GM20000 (cell line): ENCODE measurements at regions not wholly inside any gene's neighbourhood (a gene's known extent, or its start where the extent isn't known, plus 50 kb on each side); places are given as distances from the start of the nearest gene placed in this dataset.

ENCODE experiments used
- DNase-seq: peaks from one replicate; pipeline ENCODE4 v3.0.0; 2012; ENCODE audit warnings: low spot score
- CTCF ChIP-seq: IDR thresholded peaks from 2 replicates; pipeline ENCODE4 v1.5.1; 2012; ENCODE audit warnings: mild to moderate bottlenecking, control low read depth; ENCODE audit errors: extremely low read depth, missing control alignments

- TF ChIP-seq CTCF: no peak
- DNase-seq: no peak
These were observed 756.7 kb downstream of the NR2F2 start for GRCh38 chr15:97087006-97087741.

GRCh38 chr15:97091093-97091492 is 760.6 kb downstream of the NR2F2 start:
- no peak for DNase-seq
- no peak for TF ChIP-seq CTCF

GRCh38 chr15:97092656-97093055 is 762.2 kb downstream of the NR2F2 start:
- no peak for DNase-seq
- TF ChIP-seq CTCF: no peak

GRCh38 chr15:97096303-97096835 is 765.9 kb downstream of the NR2F2 start:
- DNase-seq: no peak
- no peak for TF ChIP-seq CTCF

GRCh38 chr15:97099040-97099439 is 768.5 kb downstream of the NR2F2 start:
- no peak for DNase-seq
- TF ChIP-seq CTCF: no peak

GRCh38 chr15:97101572-97101971 is 771.1 kb downstream of the NR2F2 start:
- no peak for DNase-seq
- no peak for TF ChIP-seq CTCF

GRCh38 chr15:97114900-97115760 is 784.6 kb downstream of the NR2F2 start:
- DNase-seq: no peak
- TF ChIP-seq CTCF: no peak
